Kasumi-1 (cell line): ENCODE measurements at regions not wholly inside any gene's neighbourhood (a gene's known extent, or its start where the extent isn't known, plus 50 kb on each side); places are given as distances from the start of the nearest gene placed in this dataset.
A peak's percentile ranks its signal among the peaks of the same experiment; 100 is the strongest.

ENCODE experiments used
- DNase-seq, 2 experiments: peaks; one replicate each; lab custom pipeline; 2025; lab: John Stamatoyannopoulos, UW

- no peak for DNase-seq
Observed at GRCh38 chr10:1882180-1882579, 144.9 kb upstream of the ADARB2 start.

- no peak for DNase-seq
Observed at GRCh38 chr10:1881636-1882035, 144.3 kb upstream of the ADARB2 start.

- DNase-seq = no peak
Observed at GRCh38 chr10:1874533-1874932, 137.2 kb upstream of the ADARB2 start.

GRCh38 chr10:1873661-1874315 lies 136.5 kb upstream of the ADARB2 start:
- DNase-seq = no peak

- DNase-seq = no peak
Observed at GRCh38 chr10:1872151-1872726, 134.9 kb upstream of the ADARB2 start.

- DNase-seq = no peak
Observed at GRCh38 chr10:1870491-1870890, 133.2 kb upstream of the ADARB2 start.

- DNase-seq = no peak
Observed at GRCh38 chr10:1869861-1870260, 132.5 kb upstream of the ADARB2 start.

GRCh38 chr10:1860351-1860750 lies 123.0 kb upstream of the ADARB2 start:
- DNase-seq = no peak

- no peak for DNase-seq
Observed at GRCh38 chr10:1858547-1858946, 121.2 kb upstream of the ADARB2 start.

- DNase-seq = no peak
Observed at GRCh38 chr10:1858048-1858447, 120.7 kb upstream of the ADARB2 start.

GRCh38 chr10:1855911-1856310 lies 118.6 kb upstream of the ADARB2 start:
- DNase-seq = no peak

GRCh38 chr10:1854271-1854670 lies 116.9 kb upstream of the ADARB2 start:
- DNase-seq = no peak

GRCh38 chr10:1853801-1854200 lies 116.5 kb upstream of the ADARB2 start:
- DNase-seq = no peak

- DNase-seq = no peak
Observed at GRCh38 chr10:1852841-1853240, 115.5 kb upstream of the ADARB2 start.

GRCh38 chr10:1851762-1852161 lies 114.4 kb upstream of the ADARB2 start:
- no peak for DNase-seq

- DNase-seq = no peak
Observed at GRCh38 chr10:1850971-1851527, 113.7 kb upstream of the ADARB2 start.

GRCh38 chr10:1847361-1847760 lies 110.0 kb upstream of the ADARB2 start:
- no peak for DNase-seq

- DNase-seq = no peak
Observed at GRCh38 chr10:1846032-1846431, 108.7 kb upstream of the ADARB2 start.

GRCh38 chr10:1841759-1842158 lies 104.4 kb upstream of the ADARB2 start:
- no peak for DNase-seq

GRCh38 chr10:1829712-1830111 lies 92.4 kb upstream of the ADARB2 start:
- no peak for DNase-seq

GRCh38 chr10:1824928-1825327 lies 87.6 kb upstream of the ADARB2 start:
- DNase-seq = peak; percentile 1 to 34

GRCh38 chr10:1814556-1814955 lies 77.2 kb upstream of the ADARB2 start:
- no peak for DNase-seq

- no peak for DNase-seq
Observed at GRCh38 chr10:1809139-1809741, 71.9 kb upstream of the ADARB2 start.
